ENCODE measurements at regions not wholly inside any gene's neighbourhood (a gene's known extent, or its start where the extent isn't known, plus 50 kb on each side); places are given as distances from the start of the nearest gene placed in this dataset.

- TF ChIP-seq NKRF (IDR thresholded peaks at IDR 0.05; ENCODE audit: borderline replicate concordance) (no peak), ZNF76 (CRISPR knock-in tag; IDR thresholded peaks at IDR 0.05; ENCODE audit: borderline replicate concordance) (no peak), TEAD1 (CRISPR knock-in tag; IDR thresholded peaks at IDR 0.05) (peak; percentile 99), NCOA2 (IDR thresholded peaks at IDR 0.05; ENCODE audit: partially characterized antibody in 2 of 2) (no peak), SMC3 (conservative IDR thresholded peaks at IDR 0.05; ENCODE audit: insufficient read depth, low read depth, low read length) (peak; percentile 30; the same call in 1 of the 2 replicates), STAG1 (CRISPR knock-in tag; IDR thresholded peaks at IDR 0.05; ENCODE audit: borderline replicate concordance) (no peak), GATAD2B (IDR thresholded peaks at IDR 0.05; ENCODE audit: borderline replicate concordance) (no peak), BRCA1 (IDR thresholded peaks at IDR 0.05) (no peak), BRCA1 (CRISPR knock-in tag; IDR thresholded peaks at IDR 0.05) (no peak), ZNF134 (CRISPR knock-in tag; conservative IDR thresholded peaks at IDR 0.05) (no peak), GABPB1 (CRISPR knock-in tag; IDR thresholded peaks at IDR 0.05) (no peak), ZSCAN32 (CRISPR knock-in tag; IDR thresholded peaks at IDR 0.05) (no peak), ZC3H4 (CRISPR knock-in tag; IDR thresholded peaks at IDR 0.05; ENCODE audit: borderline replicate concordance) (no peak), TEAD2 (tag; IDR thresholded peaks at IDR 0.05) (peak; percentile 99), ZNF512 (tag; IDR thresholded peaks at IDR 0.05) (no peak), RCOR1 (IDR thresholded peaks at IDR 0.05; ENCODE audit: borderline replicate concordance in 1 of 2, low read depth in 2 of 2, low read length in 2 of 2) (no peak)
- TF ChIP-seq, protein P1, sequence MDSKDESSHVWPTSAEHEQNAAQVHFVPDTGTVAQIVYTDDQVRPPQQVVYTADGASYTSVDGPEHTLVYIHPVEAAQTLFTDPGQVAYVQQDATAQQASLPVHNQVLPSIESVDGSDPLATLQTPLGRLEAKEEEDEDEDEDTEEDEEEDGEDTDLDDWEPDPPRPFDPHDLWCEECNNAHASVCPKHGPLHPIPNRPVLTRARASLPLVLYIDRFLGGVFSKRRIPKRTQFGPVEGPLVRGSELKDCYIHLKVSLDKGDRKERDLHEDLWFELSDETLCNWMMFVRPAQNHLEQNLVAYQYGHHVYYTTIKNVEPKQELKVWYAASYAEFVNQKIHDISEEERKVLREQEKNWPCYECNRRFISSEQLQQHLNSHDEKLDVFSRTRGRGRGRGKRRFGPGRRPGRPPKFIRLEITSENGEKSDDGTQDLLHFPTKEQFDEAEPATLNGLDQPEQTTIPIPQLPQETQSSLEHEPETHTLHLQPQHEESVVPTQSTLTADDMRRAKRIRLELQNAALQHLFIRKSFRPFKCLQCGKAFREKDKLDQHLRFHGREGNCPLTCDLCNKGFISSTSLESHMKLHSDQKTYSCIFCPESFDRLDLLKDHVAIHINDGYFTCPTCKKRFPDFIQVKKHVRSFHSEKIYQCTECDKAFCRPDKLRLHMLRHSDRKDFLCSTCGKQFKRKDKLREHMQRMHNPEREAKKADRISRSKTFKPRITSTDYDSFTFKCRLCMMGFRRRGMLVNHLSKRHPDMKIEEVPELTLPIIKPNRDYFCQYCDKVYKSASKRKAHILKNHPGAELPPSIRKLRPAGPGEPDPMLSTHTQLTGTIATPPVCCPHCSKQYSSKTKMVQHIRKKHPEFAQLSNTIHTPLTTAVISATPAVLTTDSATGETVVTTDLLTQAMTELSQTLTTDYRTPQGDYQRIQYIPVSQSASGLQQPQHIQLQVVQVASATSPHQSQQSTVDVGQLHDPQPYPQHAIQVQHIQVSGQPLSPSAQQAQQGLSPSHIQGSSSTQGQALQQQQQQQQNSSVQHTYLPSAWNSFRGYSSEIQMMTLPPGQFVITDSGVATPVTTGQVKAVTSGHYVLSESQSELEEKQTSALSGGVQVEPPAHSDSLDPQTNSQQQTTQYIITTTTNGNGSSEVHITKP (IDR thresholded peaks at IDR 0.05; ENCODE audit: partially characterized antibody) = no peak
- TF ChIP-seq, protein P2, sequence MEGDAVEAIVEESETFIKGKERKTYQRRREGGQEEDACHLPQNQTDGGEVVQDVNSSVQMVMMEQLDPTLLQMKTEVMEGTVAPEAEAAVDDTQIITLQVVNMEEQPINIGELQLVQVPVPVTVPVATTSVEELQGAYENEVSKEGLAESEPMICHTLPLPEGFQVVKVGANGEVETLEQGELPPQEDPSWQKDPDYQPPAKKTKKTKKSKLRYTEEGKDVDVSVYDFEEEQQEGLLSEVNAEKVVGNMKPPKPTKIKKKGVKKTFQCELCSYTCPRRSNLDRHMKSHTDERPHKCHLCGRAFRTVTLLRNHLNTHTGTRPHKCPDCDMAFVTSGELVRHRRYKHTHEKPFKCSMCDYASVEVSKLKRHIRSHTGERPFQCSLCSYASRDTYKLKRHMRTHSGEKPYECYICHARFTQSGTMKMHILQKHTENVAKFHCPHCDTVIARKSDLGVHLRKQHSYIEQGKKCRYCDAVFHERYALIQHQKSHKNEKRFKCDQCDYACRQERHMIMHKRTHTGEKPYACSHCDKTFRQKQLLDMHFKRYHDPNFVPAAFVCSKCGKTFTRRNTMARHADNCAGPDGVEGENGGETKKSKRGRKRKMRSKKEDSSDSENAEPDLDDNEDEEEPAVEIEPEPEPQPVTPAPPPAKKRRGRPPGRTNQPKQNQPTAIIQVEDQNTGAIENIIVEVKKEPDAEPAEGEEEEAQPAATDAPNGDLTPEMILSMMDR (IDR thresholded peaks at IDR 0.05 in 2 of 3, conservative IDR thresholded peaks at IDR 0.05 in 1 of 3; ENCODE audit: insufficient read depth in 2 of 3, low read depth in 1 of 3, low read length in 3 of 3) = peak; percentile 67 to 82 (median 72)
- TF ChIP-seq, protein P3, sequence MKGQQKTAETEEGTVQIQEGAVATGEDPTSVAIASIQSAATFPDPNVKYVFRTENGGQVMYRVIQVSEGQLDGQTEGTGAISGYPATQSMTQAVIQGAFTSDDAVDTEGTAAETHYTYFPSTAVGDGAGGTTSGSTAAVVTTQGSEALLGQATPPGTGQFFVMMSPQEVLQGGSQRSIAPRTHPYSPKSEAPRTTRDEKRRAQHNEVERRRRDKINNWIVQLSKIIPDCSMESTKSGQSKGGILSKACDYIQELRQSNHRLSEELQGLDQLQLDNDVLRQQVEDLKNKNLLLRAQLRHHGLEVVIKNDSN (CRISPR knock-in tag; IDR thresholded peaks at IDR 0.05) = no peak
These were observed 59.8 kb downstream of the SOD2 start (continued) for GRCh38 chr6:159633196-159633595.

Measured in K562 (cell line).